ENCODE measurements at regions not wholly inside any gene's neighbourhood (a gene's known extent, or its start where the extent isn't known, plus 50 kb on each side); places are given as distances from the start of the nearest gene placed in this dataset.

DNA sequence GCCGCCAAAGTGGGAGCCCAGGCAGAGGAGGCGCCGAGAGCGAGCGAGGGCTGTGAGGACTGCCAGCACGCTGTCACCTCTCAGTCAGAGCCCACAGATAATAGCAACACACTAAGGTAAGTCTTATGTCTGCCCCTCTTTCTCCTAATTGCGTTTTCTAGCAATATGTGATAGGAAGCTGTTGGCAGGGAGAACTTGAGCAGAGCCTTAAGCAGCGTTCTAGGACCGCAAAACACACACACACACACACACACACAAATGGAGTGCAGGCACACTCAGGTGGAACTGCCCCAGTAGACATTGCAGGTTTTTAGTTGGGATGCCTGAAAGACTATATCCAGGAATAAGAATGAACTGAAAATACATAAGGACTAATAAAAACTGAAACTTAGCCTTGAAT lies 1188.5 kb downstream of the NXPH1 start:
- H2BK12ac ChIP-seq (ENCODE audit: insufficient read length, low read depth, low read length) = no peak overlapping the region
- no peaks in the 10 kb centered on the region for H3K4me1 ChIP-seq (ENCODE audit: insufficient read depth, low read length)
- H4K20me1 ChIP-seq (ENCODE audit: control insufficient read depth, insufficient read depth, insufficient read length) = no peaks in the 10 kb centered on the region
- H3K27ac ChIP-seq (ENCODE audit: insufficient read length, low read depth, low read length) = no peak overlapping the region
- Mint-ChIP-seq H3K4me3 (no peak overlapping the region), H3K27ac (peak overlapping the region in 1 of 3 experiments; percentile 55; a peak in 1 of 7 replicates), H3K4me1 (no peaks in the 10 kb centered on the region; a peak in 1 of 4 replicates), H3K9me3 (peaks cover 0 to 3% of the 10 kb centered on the region in 2 experiments; a peak in 3 of 5 replicates), H3K36me3 (ENCODE audit: insufficient read depth in 1 of 3, low read depth in 3 of 3) (no peaks in the 10 kb centered on the region; a peak in 1 of 7 replicates), H3K27me3 (ENCODE audit: low read depth) (no peaks in the 10 kb centered on the region)
- no peak for DNase-seq
- no peak overlapping the region for H3K14ac ChIP-seq (ENCODE audit: insufficient read depth, low read length)
- TF ChIP-seq CTCF (conservative IDR thresholded peaks at IDR 0.05) = no peak
- no peaks in the 10 kb centered on the region for H3K23me2 ChIP-seq (ENCODE audit: insufficient read length, low read depth, low read length, poor library complexity, severe bottlenecking)
- no peak overlapping the region for H3K56ac ChIP-seq (ENCODE audit: insufficient read length, low read depth, low read length)
- H2BK20ac ChIP-seq (ENCODE audit: low read depth, low read length, poor library complexity, severe bottlenecking) = no peak overlapping the region
- H2BK15ac ChIP-seq (ENCODE audit: low read depth, low read length) = no peak overlapping the region
- no peaks in the 10 kb centered on the region for H3K9me3 ChIP-seq (ENCODE audit: control insufficient read depth, low read depth, low read length)
- H4K5ac ChIP-seq (ENCODE audit: insufficient read length, low read depth, low read length) = no peak overlapping the region
- no peak overlapping the region for H3K9ac ChIP-seq (ENCODE audit: extremely low read depth, insufficient read length, low read length)
- no peak overlapping the region for H3K18ac ChIP-seq (ENCODE audit: insufficient read length, low read depth, low read length)
- no peaks in the 10 kb centered on the region for H3K27me3 ChIP-seq (ENCODE audit: insufficient read depth, low read length)
- H3K4me2 ChIP-seq (ENCODE audit: insufficient read depth, insufficient read length, low read length) = no peak overlapping the region
- WGBS (ENCODE audit: extremely low coverage, insufficient read length, low lambda C conversion rate) = no CpG with 5 or more reads among the region's 9 CpGs
- no peaks in the 10 kb centered on the region for H3K79me2 ChIP-seq (ENCODE audit: insufficient read depth, low read length)
- no peaks in the 10 kb centered on the region for H3K79me1 ChIP-seq (ENCODE audit: insufficient read depth, low read depth, low read length, poor library complexity, severe bottlenecking)
- no peak overlapping the region for H2BK120ac ChIP-seq (ENCODE audit: low read depth, low read length, poor library complexity, severe bottlenecking)
- no peak overlapping the region for H4K91ac ChIP-seq (ENCODE audit: insufficient read length, low read depth, low read length)
- no peak overlapping the region for H2AK5ac ChIP-seq (ENCODE audit: insufficient read length, low read length)
- H3K23ac ChIP-seq (ENCODE audit: insufficient read length, low read depth, low read length) = no peak overlapping the region
- no peak overlapping the region for H4K8ac ChIP-seq (replicated peaks; ENCODE audit: insufficient read length, low read depth, low read length)
- no peak overlapping the region for H3K4ac ChIP-seq (ENCODE audit: low read depth, low read length)
- no peak overlapping the region for H2AFZ ChIP-seq (ENCODE audit: low read length)
- H3T11ph ChIP-seq (ENCODE audit: low read length) = no peak overlapping the region
- no peak overlapping the region for H2BK5ac ChIP-seq (ENCODE audit: insufficient read length, low read length)

Data from H9 (cell line).